EL (cell line): ENCODE measurements at regions not wholly inside any gene's neighbourhood (a gene's known extent, or its start where the extent isn't known, plus 50 kb on each side); places are given as distances from the start of the nearest gene placed in this dataset.

Source experiments
- DNase-seq: peaks from one replicate; pipeline ENCODE4 v3.0.0-alpha.2; 2016

DNA sequence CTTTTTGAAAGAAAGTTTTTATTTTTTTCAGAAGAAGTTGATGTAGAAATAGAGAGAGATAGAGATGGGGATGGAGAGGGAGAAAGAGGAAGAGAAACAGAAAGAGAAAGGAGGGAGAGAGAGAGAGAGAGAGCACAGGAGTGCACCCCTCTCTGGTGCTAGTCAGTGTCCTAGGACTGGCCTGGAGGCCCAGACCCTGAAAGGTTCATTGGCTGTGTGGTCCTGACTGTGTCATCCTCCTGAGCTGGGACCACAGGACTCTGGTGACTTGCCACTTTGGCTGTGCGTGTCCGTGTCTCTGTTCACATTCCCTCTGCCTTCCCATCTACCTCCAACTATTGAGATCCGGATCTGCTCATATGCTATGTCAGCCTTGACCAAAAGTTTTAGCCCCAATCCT is 62.1 kb upstream of the SHH start:
- DNase-seq: no peak

DNA sequence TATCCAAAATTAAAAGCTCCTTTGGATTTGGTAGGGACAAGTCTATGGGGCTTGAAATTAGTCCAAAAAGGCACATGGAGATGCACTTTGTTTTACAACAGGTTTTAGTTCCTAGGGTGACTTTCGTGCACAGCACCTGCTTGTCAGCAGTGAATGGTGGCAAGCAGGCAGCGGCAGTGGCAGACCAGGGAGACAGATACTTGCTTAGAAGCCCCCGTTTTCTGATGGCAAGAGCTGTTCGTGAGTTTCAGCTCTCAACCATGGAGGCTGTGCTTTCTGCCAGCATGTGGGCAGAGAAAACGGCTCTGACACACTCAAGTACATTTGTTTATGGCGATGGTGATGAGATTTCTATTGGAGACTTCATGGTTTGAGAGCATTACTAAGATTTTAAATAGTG is 61.7 kb upstream of the SHH start:
- no peak for DNase-seq

DNA sequence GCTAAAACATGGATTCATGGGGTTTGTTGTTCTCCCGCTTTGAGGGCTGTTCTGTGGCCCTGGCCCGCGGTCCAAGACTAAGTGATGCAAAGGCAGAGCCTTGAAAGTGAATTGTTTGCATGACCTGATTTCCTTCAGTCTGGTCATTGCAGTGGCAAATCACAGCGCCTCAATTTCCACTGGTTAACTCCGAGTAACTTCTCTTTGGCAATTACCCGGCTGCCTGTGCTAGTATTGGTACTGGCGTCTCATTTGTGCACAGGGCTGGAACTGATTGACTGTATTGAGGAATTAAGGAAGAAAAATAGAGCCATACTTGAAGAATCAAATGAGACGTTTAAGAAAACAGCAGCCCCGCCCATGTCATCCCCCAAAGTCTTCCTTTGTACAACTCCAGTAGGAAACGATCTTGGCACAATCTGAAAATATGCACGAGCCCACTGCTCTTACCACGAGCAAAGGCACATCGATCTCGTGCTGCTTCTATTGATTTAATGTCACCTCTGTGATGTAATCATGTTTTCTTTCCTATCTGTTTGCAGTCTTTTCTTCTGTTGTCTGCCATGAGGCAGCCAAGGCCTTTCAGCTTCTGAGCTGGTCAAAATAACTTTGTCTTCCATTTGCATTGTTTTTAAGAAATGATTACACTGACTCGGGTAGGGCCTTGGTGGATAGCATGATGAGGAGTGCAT is 60.6 kb upstream of the SHH start:
- no peak for DNase-seq

DNA sequence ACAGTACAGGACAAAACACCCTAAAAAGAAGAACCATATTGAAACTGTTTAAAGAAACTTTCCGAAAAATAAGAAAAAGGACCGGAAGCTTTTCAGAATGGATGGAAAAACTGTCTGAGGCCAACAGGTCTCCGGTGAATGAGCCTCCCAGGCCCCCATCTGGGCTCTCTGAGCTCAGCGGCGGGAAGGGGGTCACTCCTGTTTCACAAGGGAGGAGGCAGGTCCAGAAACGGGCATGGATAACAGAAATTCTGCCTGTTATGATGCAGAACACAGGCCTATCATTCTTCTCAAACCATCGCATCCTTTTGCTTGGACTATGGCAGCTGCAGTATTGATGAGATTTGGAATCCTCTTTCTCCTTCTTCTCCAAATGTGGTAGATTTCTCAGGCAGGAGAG is 58.9 kb upstream of the SHH start:
- no peak for DNase-seq

DNA sequence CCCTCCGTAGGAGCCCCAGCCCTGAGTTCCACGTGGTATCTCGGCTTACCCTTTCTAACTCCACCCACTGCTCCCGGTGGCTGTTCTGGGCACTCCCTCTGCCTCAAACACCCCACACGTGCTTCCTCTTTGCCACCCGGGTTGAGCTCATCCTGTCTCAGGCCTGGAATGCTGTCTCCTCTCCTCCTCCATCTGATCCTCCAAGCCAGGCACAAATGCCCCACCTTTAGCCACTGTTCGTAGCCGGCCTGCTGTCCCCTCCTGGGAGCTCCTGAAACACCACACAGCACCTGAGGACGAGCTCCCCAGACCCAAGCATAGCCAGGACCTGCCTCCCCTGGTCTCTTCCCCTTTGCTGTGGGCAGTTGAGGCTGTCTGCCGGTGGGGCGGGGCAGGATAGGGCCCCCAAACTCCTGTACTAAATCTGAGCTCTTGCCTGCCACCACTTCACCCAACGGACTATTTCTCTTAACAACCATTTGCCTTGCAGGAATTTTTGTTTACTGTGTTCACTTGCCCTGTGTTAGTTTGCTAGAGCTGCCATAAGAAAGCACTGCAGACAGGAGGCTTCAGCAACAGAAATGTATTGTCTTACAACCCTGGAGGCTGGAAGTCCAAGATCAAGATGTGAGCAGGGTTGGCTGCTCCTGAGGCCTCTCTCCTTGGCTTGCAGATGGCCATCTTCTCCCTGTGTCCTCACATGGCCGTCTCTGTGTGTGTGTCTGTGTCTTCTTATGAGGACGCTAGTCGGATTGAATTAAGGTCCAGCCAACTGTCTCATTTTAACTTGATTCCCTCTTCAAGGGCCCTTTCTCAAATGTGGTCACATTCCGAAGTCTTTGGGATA is 58.3 kb upstream of the SHH start:
- no peak for DNase-seq

DNA sequence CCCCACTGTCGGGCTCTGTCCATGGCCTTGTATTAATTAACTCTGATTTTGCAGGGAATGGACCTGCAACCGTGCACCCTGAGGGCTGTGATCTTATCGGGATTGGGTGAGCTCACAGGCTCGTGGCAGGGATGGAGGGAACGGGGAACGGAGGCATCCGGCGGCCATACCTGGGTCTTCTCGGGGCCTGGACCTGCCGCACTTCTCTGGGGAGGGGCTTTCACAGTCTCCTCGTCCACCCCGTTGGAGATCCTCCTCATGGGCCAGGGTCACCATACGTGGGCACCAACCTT is 57.5 kb upstream of the SHH start:
- DNase-seq: no peak

GRCh38 chr7:155868955-155869783 is 56.9 kb upstream of the SHH start:
- no peak for DNase-seq

DNA sequence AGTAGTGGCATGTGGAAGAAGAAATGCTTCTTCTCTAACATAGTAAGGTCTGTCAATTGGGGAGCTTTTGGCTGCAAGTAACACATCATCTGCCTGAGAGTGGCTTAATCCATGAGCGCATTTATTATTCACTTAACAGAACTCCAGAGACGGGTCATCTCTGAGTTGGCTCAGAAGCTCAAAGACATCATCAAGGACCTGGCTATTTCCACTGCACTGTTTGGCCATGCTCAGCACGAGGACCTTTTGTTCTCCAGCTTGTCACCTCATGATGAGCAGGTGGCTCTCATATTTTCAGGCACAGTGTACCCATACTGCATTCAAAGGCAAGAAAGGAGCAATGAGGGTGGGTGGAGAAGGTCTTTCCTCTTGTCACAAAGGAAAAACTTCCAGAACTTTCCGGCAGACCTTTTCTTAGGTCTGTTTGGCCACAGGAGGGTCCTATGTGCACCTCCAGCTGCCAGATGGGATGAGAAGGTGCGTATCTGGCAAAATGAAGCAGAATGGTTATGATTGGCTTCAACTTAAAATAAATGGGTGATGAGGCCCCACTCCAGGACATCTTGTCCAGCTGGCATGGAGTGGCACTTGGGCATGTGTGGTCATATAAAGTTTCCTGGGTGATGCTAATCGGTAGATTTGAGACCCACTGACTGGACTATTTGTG is 55.6 kb upstream of the SHH start:
- DNase-seq: no peak

DNA sequence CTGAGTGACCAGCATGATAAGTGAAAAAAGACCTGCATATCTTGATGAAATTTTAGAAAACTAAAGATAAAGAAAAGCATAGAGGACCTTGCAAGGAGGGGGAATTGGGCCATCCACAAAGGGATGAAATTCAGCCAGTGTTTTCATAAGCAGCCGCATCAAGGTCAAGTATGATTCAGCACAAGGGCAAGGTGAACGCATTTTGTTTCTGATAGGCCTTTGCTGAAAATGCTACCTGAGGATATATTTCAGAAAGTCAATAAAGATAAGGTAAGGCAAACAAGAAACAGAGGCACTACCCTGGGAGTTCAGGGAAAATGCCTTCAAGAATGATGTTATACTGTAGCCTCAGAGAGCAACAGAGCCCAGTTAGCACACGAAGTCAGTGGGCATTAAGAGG is 55.0 kb upstream of the SHH start:
- no peak for DNase-seq

DNA sequence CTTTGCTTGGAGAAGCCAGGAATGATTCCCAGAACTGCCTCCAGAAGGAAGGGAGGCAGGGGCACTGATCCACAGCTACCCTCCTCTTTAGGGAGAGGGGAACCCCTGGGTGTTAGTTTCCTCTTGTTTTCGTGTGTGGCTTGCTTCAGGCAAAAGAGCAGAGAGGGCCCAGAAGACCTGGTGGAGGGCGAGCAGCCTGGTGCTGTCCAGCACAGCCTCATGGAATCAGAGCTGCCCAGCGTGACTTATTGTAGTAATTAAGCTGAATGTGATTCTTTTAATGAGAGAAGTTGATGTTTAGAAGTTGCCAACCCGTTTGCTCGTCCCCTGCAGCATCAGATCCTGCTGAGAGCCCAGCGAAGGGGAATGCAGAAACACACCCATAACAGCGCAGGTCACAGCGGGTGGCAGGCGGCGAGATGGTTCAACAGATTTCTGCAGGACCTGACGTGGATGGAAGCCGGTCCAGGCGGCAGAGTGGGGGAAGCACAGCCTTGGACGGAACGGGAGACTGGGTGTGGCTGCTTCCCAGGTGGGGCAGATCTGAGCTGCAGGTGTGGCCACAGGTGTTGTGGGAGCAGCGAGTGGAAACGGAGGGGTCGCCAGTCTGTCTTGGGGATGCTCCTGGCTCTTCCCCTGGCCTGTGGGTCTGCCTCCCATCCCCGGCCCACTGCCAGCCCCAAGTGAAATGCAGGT is 53.7 kb upstream of the SHH start:
- DNase-seq: no peak

- DNase-seq: no peak
Observed at GRCh38 chr7:155864991-155865690, 52.9 kb upstream of the SHH start.

DNA sequence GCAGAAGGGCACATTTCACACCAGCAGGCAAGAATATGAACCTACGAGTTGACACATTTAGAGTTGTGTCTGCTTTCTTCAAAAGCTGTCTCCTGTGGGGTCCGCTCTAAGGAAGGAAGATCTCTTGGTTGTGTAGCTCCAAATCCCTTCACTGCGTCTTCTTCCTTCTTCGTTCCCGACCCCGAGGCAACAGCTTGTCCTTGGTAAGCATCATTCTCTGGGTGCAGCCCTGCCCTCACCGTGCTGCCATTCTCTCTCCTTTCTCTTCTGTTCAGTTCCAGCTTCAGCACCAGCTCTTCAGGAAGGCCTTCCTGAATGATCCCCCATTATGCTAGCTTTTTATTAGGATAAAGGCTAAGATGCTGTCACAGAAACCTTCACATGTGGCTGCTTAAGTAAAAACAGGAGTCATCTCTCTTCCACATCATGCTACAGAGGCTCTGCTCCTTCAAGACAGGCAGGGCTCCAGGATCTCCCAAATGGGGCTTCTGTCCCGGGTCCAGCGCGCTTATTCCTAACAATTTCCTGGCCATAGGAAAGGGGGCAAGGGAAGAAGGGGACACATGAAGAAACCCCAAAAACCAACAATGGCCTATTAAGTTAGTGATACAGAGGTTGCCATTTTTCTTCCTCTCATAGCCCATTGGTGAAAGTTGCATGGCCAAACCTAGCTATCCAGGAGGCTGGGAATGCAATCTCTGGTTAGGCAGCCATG is 52.2 kb upstream of the SHH start:
- DNase-seq: no peak

DNA sequence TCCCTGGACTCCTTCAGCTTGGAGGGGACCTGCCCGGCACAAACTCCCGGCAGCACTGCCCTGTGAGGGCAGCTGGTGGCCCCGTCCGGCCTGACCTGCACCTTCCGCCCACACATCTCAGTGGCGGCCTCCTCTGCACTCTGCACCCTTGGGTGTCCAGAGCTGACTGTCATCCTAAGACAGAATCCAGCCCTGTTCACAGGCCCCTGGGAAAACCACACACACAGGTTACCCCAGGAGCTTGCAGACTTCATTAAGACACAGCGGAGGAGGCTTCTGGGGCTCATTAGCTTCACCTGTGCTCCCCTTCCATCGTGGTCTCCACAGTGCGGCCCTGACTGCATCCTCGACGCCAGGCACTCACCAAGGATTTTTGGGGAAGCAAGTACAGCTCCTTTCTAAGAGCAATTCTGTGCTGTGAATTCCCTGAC is 51.5 kb upstream of the SHH start:
- DNase-seq: no peak

DNA sequence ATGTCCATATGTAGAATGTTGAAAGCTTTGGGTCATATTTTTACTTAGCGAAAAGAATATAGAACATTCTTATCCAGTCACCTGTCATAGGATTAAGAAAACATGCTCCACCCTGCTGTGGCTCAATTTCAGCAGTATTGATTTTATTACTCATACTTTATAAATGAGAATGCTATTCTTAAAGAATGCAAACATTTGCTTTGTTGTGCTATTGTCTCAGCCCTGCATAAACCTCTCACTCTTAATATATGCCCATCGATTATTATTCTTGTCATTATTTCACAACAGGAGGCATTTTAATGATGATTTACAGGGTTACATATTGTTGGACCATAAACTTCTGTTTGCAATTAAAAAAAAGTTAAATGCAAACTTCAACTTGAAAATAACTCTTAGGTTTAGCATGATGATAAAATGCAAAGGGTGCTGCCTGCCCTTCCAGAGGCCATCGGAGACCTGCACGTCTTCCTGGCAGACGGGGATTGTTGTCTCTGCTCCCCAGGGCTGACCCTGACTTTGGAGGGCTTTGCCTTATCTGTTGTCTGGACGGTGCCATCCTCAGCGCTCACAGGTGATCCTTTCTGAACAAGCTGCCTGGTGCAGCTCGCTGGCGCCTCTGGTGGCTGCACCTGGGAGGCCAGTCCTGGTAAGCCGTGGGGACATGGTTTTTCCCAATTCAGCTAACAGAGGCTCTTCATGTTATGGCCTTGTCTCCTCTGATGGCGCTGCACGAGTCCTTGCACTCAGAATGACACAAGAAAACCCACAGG is 50.0 kb upstream of the SHH start:
- DNase-seq: no peak
